ENCODE measurements at regions not wholly inside any gene's neighbourhood (a gene's known extent, or its start where the extent isn't known, plus 50 kb on each side); places are given as distances from the start of the nearest gene placed in this dataset.
"Not testable (repeated sequence)": the region's sequence is repeated elsewhere in the genome, so short reads cannot be mapped to it uniquely, and the experiment has no call there.

DNA sequence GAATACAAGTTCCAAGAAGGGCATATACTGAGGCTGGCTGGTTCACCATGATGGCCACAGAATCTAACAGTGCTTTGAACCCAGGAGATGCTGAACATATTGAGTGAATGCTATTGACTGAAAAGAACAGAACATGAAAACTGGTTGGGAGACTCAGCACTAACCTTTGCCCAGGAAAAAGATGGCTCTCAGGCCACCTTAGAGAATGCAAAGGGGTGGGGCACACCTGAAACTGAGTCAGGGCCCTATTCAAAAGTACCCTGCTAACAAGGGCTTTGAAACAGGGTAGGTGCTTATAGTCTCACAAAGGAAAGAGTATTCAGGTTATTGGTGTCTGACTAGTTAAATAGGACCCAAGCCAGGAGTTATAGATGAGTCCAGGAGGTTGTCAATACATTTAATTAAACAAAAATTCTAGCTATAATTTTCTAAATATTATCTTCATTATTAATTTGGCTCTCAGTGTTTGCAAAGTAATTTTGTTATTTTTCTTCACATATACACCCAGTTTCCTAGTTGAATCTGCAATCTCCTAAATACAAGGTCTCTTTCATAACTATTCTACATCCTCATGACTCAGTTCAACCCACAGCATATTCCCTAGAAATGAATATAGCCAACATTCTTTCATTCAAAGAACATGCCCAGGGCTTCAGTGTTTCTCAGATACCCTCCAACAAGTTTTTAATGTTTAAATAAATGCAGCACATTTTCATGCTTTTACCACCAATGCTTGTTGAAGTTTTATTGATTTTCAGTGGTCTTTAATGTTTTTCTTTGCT lies 144.2 kb upstream of the RAPGEF2 start:
- no peaks in the 10 kb centered on the region for H3K36me3 Mint-ChIP-seq (ENCODE audit: low read depth)
- H3K27ac Mint-ChIP-seq (ENCODE audit: unreplicated experiment): no peak overlapping the region
- no peaks in the 10 kb centered on the region for H3K27me3 Mint-ChIP-seq (ENCODE audit: low read depth)
- H3K9me3 Mint-ChIP-seq (ENCODE audit: low read depth): no peaks in the 10 kb centered on the region
- no peak for TF ChIP-seq CTCF (IDR thresholded peaks at IDR 0.05)
- no peak overlapping the region for H3K4me3 Mint-ChIP-seq (ENCODE audit: unreplicated experiment)
- DNase-seq (ENCODE audit: low spot score): no peak
- peaks cover 3% of the 10 kb centered on the region for H3K4me1 Mint-ChIP-seq (ENCODE audit: low read depth)

- no peak overlapping the region for H3K4me3 Mint-ChIP-seq (ENCODE audit: unreplicated experiment)
- TF ChIP-seq CTCF (IDR thresholded peaks at IDR 0.05): no peak
- no peaks in the 10 kb centered on the region for H3K9me3 Mint-ChIP-seq (ENCODE audit: low read depth)
- no peak for DNase-seq (ENCODE audit: low spot score)
- peaks cover 19% of the 10 kb centered on the region for H3K4me1 Mint-ChIP-seq (ENCODE audit: low read depth)
- H3K36me3 Mint-ChIP-seq (ENCODE audit: low read depth): no peaks in the 10 kb centered on the region
- no peaks in the 10 kb centered on the region for H3K27me3 Mint-ChIP-seq (ENCODE audit: low read depth)
- H3K27ac Mint-ChIP-seq (ENCODE audit: unreplicated experiment): no peak overlapping the region
Observed at GRCh38 chr4:158962393-158962792, 140.5 kb upstream of the RAPGEF2 start.

DNA sequence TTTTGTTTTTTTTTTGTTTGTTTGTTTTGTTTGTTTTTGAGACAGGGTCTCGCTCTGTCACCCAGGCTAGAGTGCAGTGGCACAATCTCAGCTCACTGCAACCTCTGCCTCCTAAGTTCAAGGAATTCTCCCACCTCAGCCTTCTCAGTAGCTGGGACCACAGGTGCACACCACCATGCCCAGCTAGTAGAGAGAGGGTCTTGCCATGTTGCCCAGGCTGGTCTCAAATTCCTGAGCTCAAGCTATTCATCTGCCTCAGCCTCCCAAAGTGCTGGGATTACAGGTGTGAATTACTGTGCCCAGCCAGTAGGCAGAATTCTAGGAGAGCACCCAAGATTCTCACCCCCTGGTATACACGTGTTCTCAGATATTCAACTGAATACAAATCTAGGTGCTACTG lies 139.6 kb upstream of the RAPGEF2 start:
- H3K4me1 Mint-ChIP-seq (ENCODE audit: low read depth): peaks cover 19% of the 10 kb centered on the region
- not testable (repeated sequence) for H3K27ac Mint-ChIP-seq (ENCODE audit: unreplicated experiment)

DNA sequence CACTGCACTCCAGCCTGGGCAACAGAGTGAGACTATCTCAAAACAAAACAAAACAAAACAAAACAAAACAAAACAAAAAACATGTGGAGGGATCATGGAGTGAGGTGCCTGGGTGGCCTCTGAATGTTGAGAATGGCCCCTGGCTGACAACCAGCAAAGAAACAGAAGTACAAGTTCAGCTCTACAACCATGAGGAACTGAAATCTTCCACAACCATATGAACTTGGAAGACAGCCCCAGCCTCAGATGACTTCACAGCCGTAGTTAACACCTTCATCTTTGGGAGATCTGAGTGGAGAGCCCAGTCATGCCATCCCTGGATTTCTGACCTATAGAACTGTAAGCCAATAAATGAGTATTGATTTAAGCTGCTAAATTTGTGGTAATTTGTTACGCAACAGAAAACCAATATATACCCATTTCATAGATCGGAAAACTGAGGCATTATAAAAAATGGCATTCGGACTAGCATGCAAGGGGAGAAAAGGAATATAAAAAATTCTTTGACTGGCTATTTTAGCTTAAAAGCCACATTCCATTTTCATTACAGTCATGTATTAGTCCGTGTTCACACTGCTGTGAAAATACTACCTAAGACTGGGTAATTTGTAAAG lies 138.7 kb upstream of the RAPGEF2 start:
- Mint-ChIP-seq H3K4me1 (ENCODE audit: low read depth) (peaks cover 16% of the 10 kb centered on the region), H3K4me3 (ENCODE audit: unreplicated experiment) (no peak overlapping the region), H3K9me3 (ENCODE audit: low read depth) (no peaks in the 10 kb centered on the region), H3K27me3 (ENCODE audit: low read depth) (no peaks in the 10 kb centered on the region), H3K27ac (ENCODE audit: unreplicated experiment) (no peak overlapping the region), H3K36me3 (ENCODE audit: low read depth) (no peaks in the 10 kb centered on the region)
- no peak for DNase-seq (ENCODE audit: low spot score)
- TF ChIP-seq CTCF (IDR thresholded peaks at IDR 0.05): no peak

More for the DNA sequence above, 139.6 kb upstream of the RAPGEF2 start:
- H3K36me3 Mint-ChIP-seq (ENCODE audit: low read depth); H3K9me3 Mint-ChIP-seq (ENCODE audit: low read depth); H3K4me3 Mint-ChIP-seq (ENCODE audit: unreplicated experiment); H3K27me3 Mint-ChIP-seq (ENCODE audit: low read depth); DNase-seq (ENCODE audit: low spot score): not testable (repeated sequence)

DNA sequence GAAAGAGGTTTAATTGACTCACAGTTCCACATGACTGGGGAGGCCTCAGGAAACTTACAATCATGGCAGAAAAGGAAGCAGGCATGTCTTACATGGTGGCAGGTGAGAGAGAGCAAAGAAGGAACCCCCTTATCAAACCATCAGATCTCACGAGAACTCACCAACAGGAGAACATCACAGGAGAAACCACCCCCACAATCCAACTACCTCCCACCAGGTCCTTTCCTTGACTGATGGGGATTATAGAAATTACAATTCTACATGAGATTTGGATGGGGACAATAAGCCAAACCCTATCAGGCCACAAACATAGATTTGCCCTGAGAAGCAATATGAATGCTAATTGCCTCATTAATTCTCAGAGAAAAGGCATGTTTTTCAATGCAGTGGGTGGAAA lies 138.2 kb upstream of the RAPGEF2 start:
- H3K27ac Mint-ChIP-seq (ENCODE audit: unreplicated experiment): no peak overlapping the region
- no peaks in the 10 kb centered on the region for H3K9me3 Mint-ChIP-seq (ENCODE audit: low read depth)
- no peak for DNase-seq (ENCODE audit: low spot score)
- TF ChIP-seq CTCF (IDR thresholded peaks at IDR 0.05): no peak
- no peak overlapping the region for H3K4me3 Mint-ChIP-seq (ENCODE audit: unreplicated experiment)
- no peaks in the 10 kb centered on the region for H3K27me3 Mint-ChIP-seq (ENCODE audit: low read depth)
- peaks cover 16% of the 10 kb centered on the region for H3K4me1 Mint-ChIP-seq (ENCODE audit: low read depth)
- no peaks in the 10 kb centered on the region for H3K36me3 Mint-ChIP-seq (ENCODE audit: low read depth)

DNA sequence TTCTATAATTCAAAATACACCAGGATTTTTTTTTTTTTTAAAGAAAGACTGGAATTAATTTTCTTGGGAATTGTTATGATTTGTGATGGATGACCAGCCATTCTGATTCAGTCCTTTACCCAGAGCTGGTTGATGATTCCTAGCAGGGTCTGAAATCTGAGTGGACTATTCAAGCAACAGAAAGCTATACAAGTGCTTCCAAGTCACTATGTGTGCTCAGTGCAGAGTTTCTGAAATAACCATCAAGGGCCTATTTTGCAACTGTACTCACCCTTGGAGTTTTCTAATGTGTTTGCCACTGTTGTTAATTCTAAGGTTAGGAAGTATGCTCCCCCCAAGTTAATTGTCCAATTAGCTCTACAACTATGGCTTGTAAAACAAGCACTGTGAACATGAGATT lies 137.7 kb upstream of the RAPGEF2 start:
- Mint-ChIP-seq H3K4me1 (ENCODE audit: low read depth) (peaks cover 16% of the 10 kb centered on the region), H3K4me3 (ENCODE audit: unreplicated experiment) (no peak overlapping the region), H3K27ac (ENCODE audit: unreplicated experiment) (no peak overlapping the region), H3K9me3 (ENCODE audit: low read depth) (no peaks in the 10 kb centered on the region), H3K36me3 (ENCODE audit: low read depth) (no peaks in the 10 kb centered on the region), H3K27me3 (ENCODE audit: low read depth) (no peaks in the 10 kb centered on the region)
- no peak for TF ChIP-seq CTCF (IDR thresholded peaks at IDR 0.05)
- DNase-seq (ENCODE audit: low spot score): no peak

Data from chondrocyte (in vitro differentiated cells).